ENCODE measurements at regions not wholly inside any gene's neighbourhood (a gene's known extent, or its start where the extent isn't known, plus 50 kb on each side); places are given as distances from the start of the nearest gene placed in this dataset.

DNA sequence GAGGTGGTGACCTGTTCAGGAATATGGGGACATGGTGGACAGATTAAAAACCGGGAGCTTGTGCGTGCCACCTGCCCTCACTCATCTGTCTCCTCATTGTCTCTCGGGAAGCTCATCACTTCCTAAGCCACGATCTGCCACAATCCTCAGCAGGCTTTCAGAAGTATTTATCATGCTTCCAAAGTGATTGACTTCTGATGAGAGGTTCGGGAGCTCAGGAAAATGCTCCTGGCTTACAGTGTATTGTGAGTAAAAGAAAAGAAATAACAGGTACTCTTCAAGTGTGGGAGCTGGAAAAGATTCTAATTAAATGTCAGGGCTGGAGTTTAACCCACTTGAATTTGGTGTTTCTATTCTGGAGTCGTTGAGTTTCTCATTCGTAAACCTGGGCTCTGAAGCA, 91.9 kb upstream of the DRD2 start:
- DNase-seq (ENCODE audit: low spot score) (no peak), ATAC-seq (ENCODE audit: insufficient number of reproducible peaks, low FRiP score, low read depth) (no peak)
- H3K27me3 ChIP-seq (replicated peaks; ENCODE audit: insufficient read depth), result no peaks in the 10 kb centered on the region
- H3K4me1 ChIP-seq (ENCODE audit: control insufficient read depth in 1 of 2, low read depth in 2 of 2), result peaks cover 6 to 20% of the 10 kb centered on the region in 2 donors
- no peaks in the 10 kb centered on the region for H3K9me3 ChIP-seq
- H3K27ac ChIP-seq, result no peak overlapping the region
- TF ChIP-seq, protein P1, sequence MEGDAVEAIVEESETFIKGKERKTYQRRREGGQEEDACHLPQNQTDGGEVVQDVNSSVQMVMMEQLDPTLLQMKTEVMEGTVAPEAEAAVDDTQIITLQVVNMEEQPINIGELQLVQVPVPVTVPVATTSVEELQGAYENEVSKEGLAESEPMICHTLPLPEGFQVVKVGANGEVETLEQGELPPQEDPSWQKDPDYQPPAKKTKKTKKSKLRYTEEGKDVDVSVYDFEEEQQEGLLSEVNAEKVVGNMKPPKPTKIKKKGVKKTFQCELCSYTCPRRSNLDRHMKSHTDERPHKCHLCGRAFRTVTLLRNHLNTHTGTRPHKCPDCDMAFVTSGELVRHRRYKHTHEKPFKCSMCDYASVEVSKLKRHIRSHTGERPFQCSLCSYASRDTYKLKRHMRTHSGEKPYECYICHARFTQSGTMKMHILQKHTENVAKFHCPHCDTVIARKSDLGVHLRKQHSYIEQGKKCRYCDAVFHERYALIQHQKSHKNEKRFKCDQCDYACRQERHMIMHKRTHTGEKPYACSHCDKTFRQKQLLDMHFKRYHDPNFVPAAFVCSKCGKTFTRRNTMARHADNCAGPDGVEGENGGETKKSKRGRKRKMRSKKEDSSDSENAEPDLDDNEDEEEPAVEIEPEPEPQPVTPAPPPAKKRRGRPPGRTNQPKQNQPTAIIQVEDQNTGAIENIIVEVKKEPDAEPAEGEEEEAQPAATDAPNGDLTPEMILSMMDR (IDR thresholded peaks at IDR 0.05), result no peak
- H3K4me3 ChIP-seq, result no peak overlapping the region
- no peaks in the 10 kb centered on the region for H3K36me3 ChIP-seq

DNA sequence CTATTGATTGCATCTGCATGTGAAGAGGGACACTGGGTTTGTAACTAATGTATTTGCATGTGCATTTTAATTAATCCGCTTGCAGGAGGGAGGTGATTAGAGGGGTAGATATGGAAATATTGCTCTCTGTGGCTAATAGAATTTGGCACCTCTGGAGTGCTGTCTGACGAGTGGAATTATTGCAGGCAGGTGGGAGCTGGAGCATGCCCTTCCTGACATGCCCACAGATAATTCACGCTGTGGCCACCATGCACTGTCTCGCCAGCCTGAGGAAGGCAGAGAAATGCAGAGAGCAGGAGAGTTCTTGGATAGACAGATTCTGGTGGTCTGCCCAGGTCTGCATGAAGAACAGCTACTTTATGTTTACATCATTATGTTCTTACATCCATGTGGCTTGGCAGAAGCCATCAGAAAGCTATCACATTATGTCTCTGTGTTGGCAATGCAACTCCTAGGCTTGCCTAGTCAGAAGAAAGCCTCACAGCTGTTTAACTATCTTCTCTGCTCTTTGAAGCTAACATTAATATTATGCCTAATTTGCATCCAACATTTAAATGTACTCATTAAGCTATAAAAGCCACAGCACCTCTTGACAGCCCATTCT, 89.4 kb upstream of the DRD2 start:
- no peak overlapping the region for H3K27ac ChIP-seq
- ATAC-seq (ENCODE audit: insufficient number of reproducible peaks, low FRiP score, low read depth), result no peak

DNA sequence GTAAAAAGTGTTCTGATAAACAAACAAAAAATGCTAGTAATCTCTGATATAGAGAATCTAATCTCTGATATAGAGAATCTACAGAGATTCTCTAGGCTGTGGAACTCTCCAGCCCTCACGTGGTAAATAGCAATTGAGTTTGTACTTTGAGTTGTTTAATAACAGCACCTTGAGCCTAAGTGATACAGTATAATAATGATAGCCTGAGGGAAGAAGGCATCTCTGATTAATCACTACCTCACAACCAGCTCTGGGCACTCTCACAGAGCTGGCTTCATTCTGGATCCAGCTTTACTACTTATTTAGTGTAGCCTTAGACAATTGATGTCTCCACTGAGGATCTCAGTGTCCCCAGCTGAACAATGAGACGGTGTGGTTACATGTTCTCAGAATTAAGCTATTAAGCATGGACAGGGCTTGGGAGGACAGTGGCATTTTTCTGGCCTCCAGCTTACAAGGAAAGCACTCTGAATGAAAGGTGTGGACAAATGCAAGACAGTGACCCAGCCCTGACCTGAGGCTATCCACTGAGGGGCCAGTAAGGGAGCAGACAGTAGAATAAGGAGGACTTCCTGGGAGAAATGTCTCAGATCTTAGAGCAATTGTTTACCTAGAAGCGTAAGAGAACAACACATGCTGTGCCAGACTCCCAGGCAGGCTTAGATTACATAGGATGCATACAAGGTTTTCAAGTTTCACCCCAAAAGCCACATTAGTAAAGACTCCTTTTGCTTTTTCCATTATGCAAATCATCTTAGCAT, 88.7 kb upstream of the DRD2 start:
- H3K27ac ChIP-seq, result no peak overlapping the region
- no peak for ATAC-seq (ENCODE audit: insufficient number of reproducible peaks, low FRiP score, low read depth)
- no peaks in the 10 kb centered on the region for H3K9me3 ChIP-seq
- no peak overlapping the region for H3K4me3 ChIP-seq
- DNase-seq (ENCODE audit: low spot score), result no peak
- no peaks in the 10 kb centered on the region for H3K4me1 ChIP-seq (ENCODE audit: control insufficient read depth in 1 of 2, low read depth in 2 of 2)
- no peaks in the 10 kb centered on the region for H3K27me3 ChIP-seq (replicated peaks; ENCODE audit: insufficient read depth)
- no peaks in the 10 kb centered on the region for H3K36me3 ChIP-seq
- TF ChIP-seq, protein P1 (IDR thresholded peaks at IDR 0.05), result no peak

More for the DNA sequence above, 89.4 kb upstream of the DRD2 start:
- no peaks in the 10 kb centered on the region for H3K9me3 ChIP-seq
- DNase-seq (ENCODE audit: low spot score), result no peak
- H3K36me3 ChIP-seq, result no peaks in the 10 kb centered on the region
- TF ChIP-seq, protein P1 (IDR thresholded peaks at IDR 0.05), result no peak
- H3K4me1 ChIP-seq (ENCODE audit: control insufficient read depth in 1 of 2, low read depth in 2 of 2), result no peaks in the 10 kb centered on the region
- no peaks in the 10 kb centered on the region for H3K27me3 ChIP-seq (replicated peaks; ENCODE audit: insufficient read depth)
- no peak overlapping the region for H3K4me3 ChIP-seq

DNA sequence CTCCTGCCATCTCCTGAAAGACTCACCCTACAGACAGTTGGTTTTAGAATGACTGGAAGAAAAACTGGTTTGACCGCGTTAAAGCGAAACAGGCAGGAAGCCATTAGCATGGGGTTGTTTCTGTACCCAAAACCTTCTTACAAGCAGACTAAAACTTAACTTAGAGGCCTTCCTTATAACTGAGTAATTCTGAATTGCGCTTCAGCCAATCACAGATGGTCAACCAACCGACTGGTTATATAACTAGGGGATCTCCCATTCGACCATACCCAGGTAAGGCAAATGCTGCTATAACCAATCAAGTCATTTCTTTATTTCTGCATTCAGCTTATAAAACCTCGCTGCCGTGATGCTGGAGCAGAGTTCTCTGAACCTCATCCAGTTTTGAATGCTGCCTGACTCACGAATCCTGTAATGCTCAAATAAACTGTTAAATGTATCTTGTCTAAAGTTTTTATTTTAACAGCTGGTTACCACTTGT, 87.8 kb upstream of the DRD2 start:
- DNase-seq (ENCODE audit: low spot score) (no peak), ATAC-seq (ENCODE audit: insufficient number of reproducible peaks, low FRiP score, low read depth) (no peak)
- TF ChIP-seq, protein P1 (IDR thresholded peaks at IDR 0.05), result no peak
- H3K27me3 ChIP-seq (replicated peaks; ENCODE audit: insufficient read depth), result no peaks in the 10 kb centered on the region
- no peak overlapping the region for H3K27ac ChIP-seq
- H3K36me3 ChIP-seq, result no peaks in the 10 kb centered on the region
- no peaks in the 10 kb centered on the region for H3K4me1 ChIP-seq (ENCODE audit: control insufficient read depth in 1 of 2, low read depth in 2 of 2)
- H3K9me3 ChIP-seq, result no peaks in the 10 kb centered on the region
- H3K4me3 ChIP-seq, result no peak overlapping the region

DNA sequence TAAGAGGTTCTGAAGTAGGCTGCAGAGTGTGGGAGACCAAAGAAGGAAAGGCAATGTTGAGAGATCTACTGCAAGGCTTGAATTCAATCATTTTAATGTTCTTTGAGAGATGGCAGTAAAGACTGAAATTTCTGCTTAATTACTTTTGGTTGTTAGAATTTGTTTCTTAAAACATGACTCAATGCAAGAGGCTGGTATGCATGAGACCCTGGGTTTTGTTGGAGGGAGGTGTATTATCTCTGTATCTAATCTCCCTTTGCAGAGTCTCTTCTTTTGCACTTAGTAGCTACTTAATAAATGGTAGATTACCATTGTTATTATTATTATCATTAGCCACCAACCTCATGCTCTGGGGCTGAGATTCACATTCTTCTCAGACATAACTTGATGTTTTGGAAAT, 87.4 kb upstream of the DRD2 start:
- H3K4me1 ChIP-seq (ENCODE audit: control insufficient read depth in 1 of 2, low read depth in 2 of 2), result no peaks in the 10 kb centered on the region
- TF ChIP-seq, protein P1 (IDR thresholded peaks at IDR 0.05), result no peak
- ATAC-seq (ENCODE audit: insufficient number of reproducible peaks, low FRiP score, low read depth) (no peak), DNase-seq (ENCODE audit: low spot score) (no peak)
- no peaks in the 10 kb centered on the region for H3K27me3 ChIP-seq (replicated peaks; ENCODE audit: insufficient read depth)
- no peaks in the 10 kb centered on the region for H3K36me3 ChIP-seq
- H3K4me3 ChIP-seq, result no peak overlapping the region
- no peaks in the 10 kb centered on the region for H3K9me3 ChIP-seq
- H3K27ac ChIP-seq, result no peak overlapping the region
